ENCODE measurements at regions not wholly inside any gene's neighbourhood (a gene's known extent, or its start where the extent isn't known, plus 50 kb on each side); places are given as distances from the start of the nearest gene placed in this dataset.

DNA sequence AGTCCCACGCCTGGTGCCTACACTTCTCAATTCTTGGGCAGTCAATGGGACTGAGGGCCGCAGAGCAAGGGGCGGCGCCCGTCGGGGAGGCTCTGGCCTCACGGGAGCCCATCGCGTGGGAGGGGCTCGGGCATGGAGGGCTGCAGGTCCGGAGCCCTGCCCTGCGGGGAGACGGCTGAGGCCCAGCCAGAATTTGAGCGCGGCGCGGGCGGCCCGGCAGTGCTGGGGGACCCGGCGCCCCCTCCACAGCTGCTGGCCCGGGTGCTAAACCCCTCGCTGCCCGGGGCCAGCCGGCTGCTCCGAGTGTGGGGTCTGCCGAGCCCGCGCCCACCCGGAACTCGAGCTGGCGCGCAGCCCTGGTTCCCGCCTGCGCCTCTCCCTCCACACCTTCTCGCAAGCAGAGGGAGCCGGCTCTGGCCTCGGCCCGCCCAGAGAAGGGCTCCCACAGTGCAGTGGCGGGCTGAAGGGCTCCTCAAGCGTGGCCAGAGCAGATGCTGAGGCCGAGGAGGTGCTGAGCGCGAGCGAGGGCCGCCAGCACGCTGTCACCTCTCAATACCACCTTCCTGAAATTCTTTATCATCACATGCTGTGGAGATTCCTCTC, 58.5 kb downstream of the BAK1 start:
- H2BK15ac ChIP-seq (ENCODE audit: low read depth, low read length), result no peak overlapping the region
- Mint-ChIP-seq H3K4me3 (no peak overlapping the region), H3K27me3 (ENCODE audit: low read depth) (peaks cover 13% of the 10 kb centered on the region), H3K27ac (no peak overlapping the region), H3K36me3 (ENCODE audit: insufficient read depth in 1 of 3, low read depth in 3 of 3) (no peaks in the 10 kb centered on the region; a peak in 1 of 7 replicates), H3K9me3 (peaks cover 7 to 13% of the 10 kb centered on the region in 2 experiments; a peak in 3 of 5 replicates), H3K4me1 (no peaks in the 10 kb centered on the region)
- H4K20me1 ChIP-seq (ENCODE audit: control insufficient read depth, insufficient read depth, insufficient read length), result no peaks in the 10 kb centered on the region
- peak; percentile 37 for DNase-seq
- H3K23ac ChIP-seq (ENCODE audit: insufficient read length, low read depth, low read length), result no peak overlapping the region
- H2BK12ac ChIP-seq (ENCODE audit: insufficient read length, low read depth, low read length), result no peak overlapping the region
- no peaks in the 10 kb centered on the region for H3K4me1 ChIP-seq (ENCODE audit: insufficient read depth, low read length)
- H3K27ac ChIP-seq (ENCODE audit: insufficient read length, low read depth, low read length), result no peak overlapping the region
- H4K5ac ChIP-seq (ENCODE audit: insufficient read length, low read depth, low read length), result no peak overlapping the region
- no peaks in the 10 kb centered on the region for H3K79me1 ChIP-seq (ENCODE audit: insufficient read depth, low read depth, low read length, poor library complexity, severe bottlenecking)
- H3K9ac ChIP-seq (ENCODE audit: extremely low read depth, insufficient read length, low read length), result no peak overlapping the region
- no peak overlapping the region for H3K18ac ChIP-seq (ENCODE audit: insufficient read length, low read depth, low read length)
- WGBS (ENCODE audit: extremely low coverage, insufficient read length, low lambda C conversion rate), result no CpG with 5 or more reads among the region's 47 CpGs
- H3K27me3 ChIP-seq (ENCODE audit: insufficient read depth, low read length), result no peaks in the 10 kb centered on the region
- no peak overlapping the region for H3K4me2 ChIP-seq (ENCODE audit: insufficient read depth, insufficient read length, low read length)
- H2BK5ac ChIP-seq (ENCODE audit: insufficient read length, low read length), result no peak overlapping the region
- H2AK5ac ChIP-seq (ENCODE audit: insufficient read length, low read length), result no peak overlapping the region
- H4K91ac ChIP-seq (ENCODE audit: insufficient read length, low read depth, low read length), result no peak overlapping the region
- H3T11ph ChIP-seq (ENCODE audit: low read length), result no peak overlapping the region
- no peak overlapping the region for H2BK20ac ChIP-seq (ENCODE audit: low read depth, low read length, poor library complexity, severe bottlenecking)
- H3K14ac ChIP-seq (ENCODE audit: insufficient read depth, low read length), result no peak overlapping the region
- peaks cover 2% of the 10 kb centered on the region for H3K23me2 ChIP-seq (ENCODE audit: insufficient read length, low read depth, low read length, poor library complexity, severe bottlenecking)
- H3K4ac ChIP-seq (ENCODE audit: low read depth, low read length), result no peak overlapping the region
- no peak overlapping the region for H2AFZ ChIP-seq (ENCODE audit: low read length)
- H3K79me2 ChIP-seq (ENCODE audit: insufficient read depth, low read length), result no peaks in the 10 kb centered on the region
- H3K9me3 ChIP-seq (ENCODE audit: control insufficient read depth, low read depth, low read length), result no peaks in the 10 kb centered on the region
- no peak overlapping the region for H3K56ac ChIP-seq (ENCODE audit: insufficient read length, low read depth, low read length)
- H4K8ac ChIP-seq (replicated peaks; ENCODE audit: insufficient read length, low read depth, low read length), result no peak overlapping the region
- H2BK120ac ChIP-seq (ENCODE audit: low read depth, low read length, poor library complexity, severe bottlenecking), result no peak overlapping the region
- TF ChIP-seq, protein P1, sequence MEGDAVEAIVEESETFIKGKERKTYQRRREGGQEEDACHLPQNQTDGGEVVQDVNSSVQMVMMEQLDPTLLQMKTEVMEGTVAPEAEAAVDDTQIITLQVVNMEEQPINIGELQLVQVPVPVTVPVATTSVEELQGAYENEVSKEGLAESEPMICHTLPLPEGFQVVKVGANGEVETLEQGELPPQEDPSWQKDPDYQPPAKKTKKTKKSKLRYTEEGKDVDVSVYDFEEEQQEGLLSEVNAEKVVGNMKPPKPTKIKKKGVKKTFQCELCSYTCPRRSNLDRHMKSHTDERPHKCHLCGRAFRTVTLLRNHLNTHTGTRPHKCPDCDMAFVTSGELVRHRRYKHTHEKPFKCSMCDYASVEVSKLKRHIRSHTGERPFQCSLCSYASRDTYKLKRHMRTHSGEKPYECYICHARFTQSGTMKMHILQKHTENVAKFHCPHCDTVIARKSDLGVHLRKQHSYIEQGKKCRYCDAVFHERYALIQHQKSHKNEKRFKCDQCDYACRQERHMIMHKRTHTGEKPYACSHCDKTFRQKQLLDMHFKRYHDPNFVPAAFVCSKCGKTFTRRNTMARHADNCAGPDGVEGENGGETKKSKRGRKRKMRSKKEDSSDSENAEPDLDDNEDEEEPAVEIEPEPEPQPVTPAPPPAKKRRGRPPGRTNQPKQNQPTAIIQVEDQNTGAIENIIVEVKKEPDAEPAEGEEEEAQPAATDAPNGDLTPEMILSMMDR (conservative IDR thresholded peaks at IDR 0.05), result no peak

Data from H9 (cell line).